GM13977 (cell line): ENCODE measurements at regions not wholly inside any gene's neighbourhood (a gene's known extent, or its start where the extent isn't known, plus 50 kb on each side); places are given as distances from the start of the nearest gene placed in this dataset.

ENCODE experiments used
- DNase-seq: peaks from one replicate; pipeline ENCODE4 v3.0.0; 2012; ENCODE audit warnings: low spot score
- in situ Hi-C: fragments of 300-500 bp; cut with MboI; formaldehyde crosslinking; loops from one replicate; pipeline ENCODE4 v1.12.0; 2022; ENCODE audit warnings: low sequenced_read_pairs, low pct_unique_long_range_greater_than_20kb, mixed read lengths, inconsistent platforms; ENCODE audit not compliant: unreplicated experiment
- TF ChIP-seq, protein P1 (sequence below): IDR thresholded peaks from 2 replicates; pipeline ENCODE4 v1.5.1; 2012; ENCODE audit warnings: mild to moderate bottlenecking, control low read depth; ENCODE audit not compliant: insufficient read depth; ENCODE audit errors: extremely low read depth, missing control alignments

DNA sequence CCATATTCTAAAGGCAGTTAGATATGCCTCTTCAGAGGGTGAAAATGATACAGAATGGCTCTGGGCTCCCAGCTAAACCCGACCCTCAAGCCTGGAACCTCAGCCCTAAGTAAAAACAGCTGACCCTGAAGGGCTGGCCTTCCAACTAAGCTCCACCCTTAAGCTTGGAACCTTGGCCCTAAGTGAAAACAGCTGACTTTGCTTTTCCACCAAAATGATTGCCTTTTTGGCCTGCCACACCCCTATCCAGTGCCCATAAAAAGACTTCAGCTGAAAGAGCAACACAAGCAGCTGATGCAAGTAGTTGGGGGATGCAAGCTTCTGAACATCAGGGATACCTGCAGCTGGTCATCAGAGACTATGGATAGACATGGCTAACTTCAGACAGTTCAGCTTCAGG is 647.4 kb upstream of the SGCD start:
- in situ Hi-C loops, result no loop called here
- no peak for DNase-seq
- TF ChIP-seq, protein P1, sequence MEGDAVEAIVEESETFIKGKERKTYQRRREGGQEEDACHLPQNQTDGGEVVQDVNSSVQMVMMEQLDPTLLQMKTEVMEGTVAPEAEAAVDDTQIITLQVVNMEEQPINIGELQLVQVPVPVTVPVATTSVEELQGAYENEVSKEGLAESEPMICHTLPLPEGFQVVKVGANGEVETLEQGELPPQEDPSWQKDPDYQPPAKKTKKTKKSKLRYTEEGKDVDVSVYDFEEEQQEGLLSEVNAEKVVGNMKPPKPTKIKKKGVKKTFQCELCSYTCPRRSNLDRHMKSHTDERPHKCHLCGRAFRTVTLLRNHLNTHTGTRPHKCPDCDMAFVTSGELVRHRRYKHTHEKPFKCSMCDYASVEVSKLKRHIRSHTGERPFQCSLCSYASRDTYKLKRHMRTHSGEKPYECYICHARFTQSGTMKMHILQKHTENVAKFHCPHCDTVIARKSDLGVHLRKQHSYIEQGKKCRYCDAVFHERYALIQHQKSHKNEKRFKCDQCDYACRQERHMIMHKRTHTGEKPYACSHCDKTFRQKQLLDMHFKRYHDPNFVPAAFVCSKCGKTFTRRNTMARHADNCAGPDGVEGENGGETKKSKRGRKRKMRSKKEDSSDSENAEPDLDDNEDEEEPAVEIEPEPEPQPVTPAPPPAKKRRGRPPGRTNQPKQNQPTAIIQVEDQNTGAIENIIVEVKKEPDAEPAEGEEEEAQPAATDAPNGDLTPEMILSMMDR, result no peak

DNA sequence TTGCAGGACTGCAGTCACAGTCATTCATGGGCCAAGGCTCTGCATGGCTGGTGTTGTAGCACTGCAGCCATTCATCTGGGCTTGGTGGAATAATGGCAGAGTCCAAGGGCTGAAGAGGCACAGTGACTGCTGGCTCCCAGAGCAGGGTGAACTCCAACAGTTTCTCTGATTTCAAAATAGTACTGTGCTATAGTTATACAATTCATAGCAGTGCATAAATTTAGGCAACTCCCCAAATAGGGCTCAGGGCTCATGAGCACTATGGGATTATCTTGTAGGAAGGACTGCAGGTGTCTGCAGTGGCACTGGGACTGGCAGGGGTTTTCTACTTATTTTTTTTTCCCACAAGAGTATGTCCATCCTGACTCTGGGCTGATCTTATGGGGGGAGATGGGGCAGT is 642.5 kb upstream of the SGCD start:
- TF ChIP-seq, protein P1, result no peak
- in situ Hi-C loops, result no loop called here
- no peak for DNase-seq

DNA sequence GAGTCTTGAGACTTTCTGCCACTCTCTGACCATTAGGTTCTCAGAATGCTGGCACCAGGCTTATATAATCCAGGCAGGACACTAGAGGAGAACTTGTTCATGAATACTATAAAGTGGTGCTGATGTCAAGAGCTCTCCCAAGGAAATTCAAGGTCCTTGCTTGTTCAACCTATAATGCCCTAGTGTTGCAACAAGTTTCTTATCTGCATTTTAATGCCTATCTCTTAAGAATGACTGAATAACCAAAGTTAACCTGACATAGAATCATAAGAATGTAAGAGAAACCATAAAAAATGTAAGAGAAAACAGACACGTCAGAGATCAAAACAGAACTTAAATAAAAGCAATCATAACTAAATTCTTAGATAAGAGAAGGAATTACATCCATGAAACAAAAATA is 640.8 kb upstream of the SGCD start:
- TF ChIP-seq, protein P1, result no peak
- in situ Hi-C loops, result no loop called here
- DNase-seq, result no peak

DNA sequence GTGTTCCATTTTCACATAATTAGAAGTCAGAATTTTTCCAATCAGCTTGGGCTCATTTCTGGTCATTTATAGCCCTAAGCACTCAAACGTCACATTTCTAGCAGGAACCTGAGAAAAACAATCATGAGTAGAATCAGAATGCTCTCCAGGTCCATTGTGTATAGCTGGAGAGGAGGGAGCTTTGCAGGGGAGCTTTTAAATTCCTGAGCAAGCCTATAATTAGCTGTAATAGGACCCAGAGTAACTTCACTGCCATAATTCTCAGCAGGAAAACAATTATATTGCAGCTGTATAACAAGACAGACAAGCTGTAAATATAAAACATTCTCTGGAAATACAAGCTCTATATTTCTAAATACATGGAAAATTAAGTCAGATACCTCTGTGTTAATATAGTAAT is 637.6 kb upstream of the SGCD start:
- DNase-seq, result no peak
- TF ChIP-seq, protein P1, result no peak
- in situ Hi-C loops, result no loop called here

DNA sequence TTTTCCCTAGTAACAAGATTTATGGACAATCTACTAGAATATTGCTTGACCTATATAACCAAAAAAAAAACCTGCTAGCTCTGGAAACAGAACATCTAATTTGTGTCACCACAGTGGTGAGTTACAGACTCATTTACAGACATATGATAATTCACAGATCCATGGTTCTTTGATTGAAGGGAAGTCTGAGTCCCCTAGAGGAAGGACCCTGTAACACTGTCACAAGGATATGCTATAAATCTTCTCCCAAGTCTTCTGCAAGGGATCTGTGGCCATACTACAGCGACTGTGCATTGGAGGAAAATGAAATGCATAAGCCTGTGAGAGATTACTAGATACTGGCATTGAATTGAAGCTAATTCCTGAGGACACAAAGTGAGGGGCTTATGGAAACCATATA is 630.6 kb upstream of the SGCD start:
- in situ Hi-C loops, result no loop called here
- TF ChIP-seq, protein P1, result no peak
- DNase-seq, result no peak

DNA sequence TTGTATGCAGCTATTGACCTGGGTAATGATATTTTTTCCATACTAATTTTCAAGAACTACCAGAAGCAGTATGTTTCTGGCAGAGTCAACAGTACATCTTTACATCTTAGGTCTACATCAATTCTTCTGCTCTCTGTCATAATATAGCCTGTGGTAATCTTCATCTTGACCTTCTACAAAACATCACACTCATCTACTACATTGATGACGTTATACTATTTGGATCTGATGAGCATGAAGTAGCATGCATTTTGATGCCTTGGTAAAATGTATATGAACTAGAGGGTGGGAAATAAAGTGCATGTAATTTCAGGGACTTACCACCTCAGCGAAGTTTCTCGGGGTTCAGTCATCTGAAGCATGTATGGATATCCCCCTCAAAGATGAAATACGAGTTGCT is 629.7 kb upstream of the SGCD start:
- in situ Hi-C loops, result no loop called here
- TF ChIP-seq, protein P1, result no peak

DNA sequence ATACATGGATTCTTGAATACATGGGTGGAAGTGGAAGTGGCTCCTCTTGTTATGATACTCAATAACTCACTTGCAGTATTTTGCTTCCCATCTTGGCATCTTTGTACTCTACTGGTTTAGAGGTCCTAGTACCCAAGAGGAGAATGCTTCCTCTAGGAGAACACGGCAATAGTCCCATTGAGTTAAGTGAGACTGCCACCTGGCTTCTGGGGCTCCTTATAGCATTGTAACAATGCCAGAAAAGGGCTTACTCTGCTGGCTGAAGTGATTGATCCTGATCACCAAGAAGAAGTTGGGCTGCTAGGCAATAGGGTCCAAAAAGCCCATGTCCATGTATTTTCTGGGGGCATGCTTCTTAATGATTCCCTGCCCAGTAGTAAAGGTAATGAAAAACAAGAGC is 627.6 kb upstream of the SGCD start:
- no peak for DNase-seq
- TF ChIP-seq, protein P1, result no peak
- in situ Hi-C loops, result no loop called here

More for the DNA sequence above, 629.7 kb upstream of the SGCD start:
- no peak for DNase-seq
